ENCODE measurements at regions not wholly inside any gene's neighbourhood (a gene's known extent, or its start where the extent isn't known, plus 50 kb on each side); places are given as distances from the start of the nearest gene placed in this dataset.

DNA sequence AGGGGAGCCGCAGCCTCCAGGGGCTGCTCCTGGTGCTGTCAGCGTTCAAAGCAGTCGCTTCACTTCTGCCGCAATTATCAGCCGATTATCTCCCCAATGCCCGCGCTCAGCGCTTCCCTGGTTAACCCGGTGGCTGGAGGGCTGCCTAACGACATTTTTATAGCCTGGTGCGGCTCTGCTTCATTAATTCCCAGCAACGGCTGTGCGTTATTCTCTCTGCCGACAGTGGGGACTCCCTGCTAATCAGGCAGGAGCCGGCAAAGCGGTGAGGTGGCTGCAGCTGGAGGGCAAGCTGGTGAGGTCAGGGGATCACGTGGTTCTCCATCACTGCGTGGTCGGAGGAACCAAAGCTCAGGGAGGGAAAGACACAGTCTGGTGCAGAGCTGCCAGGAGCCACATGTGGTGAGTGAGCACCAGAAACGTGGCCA lies 62.9 kb downstream of the GLRX5 start:
- Mint-ChIP-seq H3K36me3 (no peaks in the 10 kb centered on the region), H3K4me3 (peak overlapping the region; percentile 46)

DNA sequence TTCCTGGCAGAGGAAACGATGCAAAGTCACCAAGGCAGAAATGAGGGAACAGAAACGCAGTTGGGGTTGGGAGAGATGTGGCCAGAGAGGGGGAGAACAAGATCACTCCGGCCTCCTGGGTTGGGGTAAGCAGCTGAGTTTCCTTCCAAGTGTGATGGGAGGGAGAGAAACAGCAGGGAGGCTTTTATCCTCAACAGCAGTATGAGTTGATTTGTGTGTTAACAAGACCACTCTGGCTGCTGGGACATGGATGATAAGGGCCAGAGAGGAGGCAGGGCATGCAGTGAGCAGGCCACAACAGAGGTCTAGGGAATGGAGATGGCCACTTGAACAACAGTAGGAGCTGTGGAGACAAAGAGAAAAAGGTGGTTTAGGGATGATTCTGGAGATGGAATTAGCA lies 66.8 kb downstream of the GLRX5 start:
- Mint-ChIP-seq H3K4me3 (no peak overlapping the region), H3K27ac (no peak overlapping the region), H3K27me3 (peaks cover 36% of the 10 kb centered on the region), H3K4me1 (ENCODE audit: unreplicated experiment) (peaks cover 8% of the 10 kb centered on the region), H3K9me3 (no peaks in the 10 kb centered on the region), H3K36me3 (no peaks in the 10 kb centered on the region)
- DNase-seq (ENCODE audit: extremely low spot score, unreplicated experiment), result no peak
- TF ChIP-seq, protein P1, sequence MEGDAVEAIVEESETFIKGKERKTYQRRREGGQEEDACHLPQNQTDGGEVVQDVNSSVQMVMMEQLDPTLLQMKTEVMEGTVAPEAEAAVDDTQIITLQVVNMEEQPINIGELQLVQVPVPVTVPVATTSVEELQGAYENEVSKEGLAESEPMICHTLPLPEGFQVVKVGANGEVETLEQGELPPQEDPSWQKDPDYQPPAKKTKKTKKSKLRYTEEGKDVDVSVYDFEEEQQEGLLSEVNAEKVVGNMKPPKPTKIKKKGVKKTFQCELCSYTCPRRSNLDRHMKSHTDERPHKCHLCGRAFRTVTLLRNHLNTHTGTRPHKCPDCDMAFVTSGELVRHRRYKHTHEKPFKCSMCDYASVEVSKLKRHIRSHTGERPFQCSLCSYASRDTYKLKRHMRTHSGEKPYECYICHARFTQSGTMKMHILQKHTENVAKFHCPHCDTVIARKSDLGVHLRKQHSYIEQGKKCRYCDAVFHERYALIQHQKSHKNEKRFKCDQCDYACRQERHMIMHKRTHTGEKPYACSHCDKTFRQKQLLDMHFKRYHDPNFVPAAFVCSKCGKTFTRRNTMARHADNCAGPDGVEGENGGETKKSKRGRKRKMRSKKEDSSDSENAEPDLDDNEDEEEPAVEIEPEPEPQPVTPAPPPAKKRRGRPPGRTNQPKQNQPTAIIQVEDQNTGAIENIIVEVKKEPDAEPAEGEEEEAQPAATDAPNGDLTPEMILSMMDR (conservative IDR thresholded peaks at IDR 0.05), result no peak

More for the DNA sequence above, 62.9 kb downstream of the GLRX5 start:
- peaks cover 31% of the 10 kb centered on the region for H3K27me3 Mint-ChIP-seq
- peaks cover 8% of the 10 kb centered on the region for H3K4me1 Mint-ChIP-seq (ENCODE audit: unreplicated experiment)
- H3K9me3 Mint-ChIP-seq, result no peaks in the 10 kb centered on the region
- no peak for DNase-seq (ENCODE audit: extremely low spot score, unreplicated experiment)
- TF ChIP-seq, protein P1 (conservative IDR thresholded peaks at IDR 0.05), result no peak
- peak overlapping the region; percentile 19 for H3K27ac Mint-ChIP-seq

DNA sequence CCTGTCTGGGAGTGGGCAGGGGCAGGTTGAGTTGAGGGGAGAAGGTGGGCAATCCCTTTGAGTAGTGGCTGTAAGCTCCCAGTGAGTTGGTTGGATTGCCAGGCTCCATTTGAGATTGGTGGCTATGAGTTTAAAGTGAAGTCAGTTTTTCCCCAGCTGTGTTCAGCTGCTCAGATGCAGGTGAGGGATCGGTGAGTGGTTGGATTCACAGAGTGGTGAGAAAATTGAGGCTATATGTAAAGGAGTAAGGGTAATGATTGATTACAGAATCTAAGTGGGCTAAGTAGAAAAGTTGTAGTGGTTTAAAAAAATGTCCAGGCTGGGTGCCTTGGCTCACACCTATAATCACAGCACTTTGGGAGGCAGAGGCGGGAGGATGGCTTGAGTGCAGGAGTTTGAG lies 68.6 kb downstream of the GLRX5 start:
- DNase-seq (ENCODE audit: extremely low spot score, unreplicated experiment), result no peak
- Mint-ChIP-seq H3K4me1 (ENCODE audit: unreplicated experiment) (no peaks in the 10 kb centered on the region), H3K27ac (no peak overlapping the region), H3K4me3 (no peak overlapping the region), H3K27me3 (peaks cover 36% of the 10 kb centered on the region), H3K36me3 (no peaks in the 10 kb centered on the region), H3K9me3 (no peaks in the 10 kb centered on the region)
- TF ChIP-seq, protein P1 (conservative IDR thresholded peaks at IDR 0.05), result no peak

DNA sequence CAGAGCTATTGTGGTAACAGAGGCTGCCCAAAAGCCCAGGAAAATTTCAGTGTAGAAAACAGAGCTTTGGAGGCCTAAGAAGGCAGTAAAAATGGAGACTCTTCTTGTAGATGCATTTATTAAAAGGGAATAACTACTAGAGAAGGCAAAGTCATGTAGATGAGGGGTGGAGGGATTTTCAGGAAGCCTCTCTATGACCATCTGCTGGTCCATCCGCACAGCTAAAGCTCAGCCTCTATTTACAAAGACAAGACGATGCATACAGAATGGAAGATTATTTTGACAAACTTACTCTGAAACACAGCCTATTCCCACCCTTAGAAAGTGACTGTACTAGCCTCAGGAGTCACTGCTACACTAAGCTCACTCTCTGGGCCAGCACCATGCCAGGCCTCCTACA lies 71.4 kb downstream of the GLRX5 start:
- no peak overlapping the region for H3K4me3 Mint-ChIP-seq
- peaks cover 27% of the 10 kb centered on the region for H3K27me3 Mint-ChIP-seq
- no peak for DNase-seq (ENCODE audit: extremely low spot score, unreplicated experiment)
- no peaks in the 10 kb centered on the region for H3K36me3 Mint-ChIP-seq
- no peaks in the 10 kb centered on the region for H3K9me3 Mint-ChIP-seq
- no peaks in the 10 kb centered on the region for H3K4me1 Mint-ChIP-seq (ENCODE audit: unreplicated experiment)
- TF ChIP-seq, protein P1 (conservative IDR thresholded peaks at IDR 0.05), result no peak
- H3K27ac Mint-ChIP-seq, result no peak overlapping the region

DNA sequence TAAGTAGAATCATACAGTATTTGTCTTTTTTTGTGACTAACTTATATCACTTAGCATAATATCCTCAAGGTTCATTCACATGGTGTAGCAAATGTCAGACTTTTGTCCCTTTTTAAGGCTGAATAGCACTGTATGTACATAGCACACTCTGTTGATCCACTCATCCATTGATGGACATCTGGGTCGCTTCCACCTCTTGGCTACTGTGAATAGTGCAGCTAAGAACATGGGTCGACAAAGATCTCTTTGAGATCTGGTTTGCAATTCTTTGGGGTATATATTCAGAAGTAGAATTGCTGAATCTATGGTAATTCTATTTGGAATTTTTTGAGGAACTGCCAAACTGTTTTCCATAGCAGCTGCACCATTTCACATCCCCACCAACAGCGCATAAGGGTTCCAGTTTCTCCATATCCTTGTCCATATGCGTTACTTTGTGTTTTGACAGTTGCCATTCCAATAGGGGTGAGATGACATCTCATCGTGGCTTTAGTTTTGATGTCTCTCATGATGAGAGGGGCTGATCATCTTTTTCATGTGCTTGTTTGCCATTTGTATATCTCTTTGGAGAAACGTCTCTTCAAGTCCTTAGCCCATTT lies 73.9 kb downstream of the GLRX5 start:
- Mint-ChIP-seq H3K27me3 (peaks cover 31% of the 10 kb centered on the region), H3K4me3 (no peak overlapping the region), H3K27ac (no peak overlapping the region), H3K36me3 (no peaks in the 10 kb centered on the region), H3K4me1 (ENCODE audit: unreplicated experiment) (no peaks in the 10 kb centered on the region), H3K9me3 (no peaks in the 10 kb centered on the region)
- no peak for DNase-seq (ENCODE audit: extremely low spot score, unreplicated experiment)
- TF ChIP-seq, protein P1 (conservative IDR thresholded peaks at IDR 0.05), result no peak
